Fibroblast of lung (primary cell): ENCODE measurements at regions not wholly inside any gene's neighbourhood (a gene's known extent, or its start where the extent isn't known, plus 50 kb on each side); places are given as distances from the start of the nearest gene placed in this dataset.
"Not testable (repeated sequence)": the region's sequence is repeated elsewhere in the genome, so short reads cannot be mapped to it uniquely, and the experiment has no call there.

ENCODE experiments used
- DNase-seq, 2 donors: peaks; one replicate each; pipeline versions ENCODE4 v3.0.0 to v3.0.0-alpha.2; 2010; ENCODE audit warnings: low read depth in 2 of 2
- H2AFZ ChIP-seq: 2 replicates; pipeline ENCODE4 v1.5.1; 2012; ENCODE audit warnings: low read length, control low read depth, inconsistent platforms
- H3K27ac ChIP-seq: 2 replicates; pipeline ENCODE4 v1.5.1; 2011; ENCODE audit warnings: low read length, control low read depth; ENCODE audit not compliant: insufficient read depth
- H3K27me3 ChIP-seq: 2 replicates; pipeline ENCODE4 v1.5.1; 2011; ENCODE audit warnings: mild to moderate bottlenecking, low read length; ENCODE audit not compliant: control insufficient read depth, insufficient read depth
- H3K36me3 ChIP-seq: 2 replicates; pipeline ENCODE4 v1.5.1; 2011; ENCODE audit warnings: low read length; ENCODE audit not compliant: control insufficient read depth, insufficient read depth
- H3K4me1 ChIP-seq: 2 replicates; pipeline ENCODE4 v1.5.1; 2011; ENCODE audit warnings: low read length; ENCODE audit not compliant: control insufficient read depth, insufficient read depth; ENCODE audit errors: extremely low read depth
- H3K4me2 ChIP-seq: 2 replicates; pipeline ENCODE4 v1.5.1; 2011; ENCODE audit warnings: low read length, control low read depth; ENCODE audit not compliant: insufficient read depth; ENCODE audit errors: extremely low read depth
- H3K4me3 ChIP-seq, 4 experiments: fragments of 200-600 bp in 1 of 4; sonication (generic) in 1 of 4; replicated peaks in 1 of 4; 2 replicates each; pipeline ENCODE4 v1.5.1; 2011 to 2016; ENCODE audit warnings: low read length in 4 of 4, low read depth in 3 of 4, mild to moderate bottlenecking in 3 of 4, control low read depth in 2 of 4, inconsistent platforms in 1 of 4, mixed read lengths in 1 of 4; ENCODE audit not compliant: insufficient read depth in 1 of 4; ENCODE audit errors: control extremely low read depth in 1 of 4
- H3K79me2 ChIP-seq: 2 replicates; pipeline ENCODE4 v1.5.1; 2012; ENCODE audit warnings: mild to moderate bottlenecking, low read length, inconsistent platforms; ENCODE audit not compliant: control insufficient read depth, insufficient read depth
- H3K9ac ChIP-seq: 2 replicates; pipeline ENCODE4 v1.5.1; 2011; ENCODE audit warnings: mild to moderate bottlenecking, low read length, control low read depth; ENCODE audit not compliant: insufficient read depth
- H3K9me3 ChIP-seq: 2 replicates; pipeline ENCODE4 v1.5.1; 2012; ENCODE audit warnings: low read depth, low read length; ENCODE audit not compliant: control insufficient read depth, insufficient read depth
- H4K20me1 ChIP-seq: 2 replicates; pipeline ENCODE4 v1.5.1; 2011; ENCODE audit warnings: low read length; ENCODE audit not compliant: control insufficient read depth, insufficient read depth; ENCODE audit errors: extremely low read depth
- EZH2 ChIP-seq: IDR thresholded peaks from 2 replicates; pipeline ENCODE4 v1.5.1; 2012; ENCODE audit warnings: low read length, control low read depth, mild to moderate bottlenecking; ENCODE audit errors: missing control alignments
- TF ChIP-seq, protein P1 (sequence below), 2 donors: IDR thresholded peaks in 1 of 2; conservative IDR thresholded peaks in 1 of 2; 1 replicate in 1 of 2; 2 replicates in 1 of 2; pipeline ENCODE4 v1.5.1; 2011 to 2012; ENCODE audit warnings: low read length in 2 of 2, control low read depth in 1 of 2, inconsistent platforms in 1 of 2, low read depth in 1 of 2, mild to moderate bottlenecking in 1 of 2

- no peak for TF ChIP-seq EZH2
- TF ChIP-seq, protein P1, sequence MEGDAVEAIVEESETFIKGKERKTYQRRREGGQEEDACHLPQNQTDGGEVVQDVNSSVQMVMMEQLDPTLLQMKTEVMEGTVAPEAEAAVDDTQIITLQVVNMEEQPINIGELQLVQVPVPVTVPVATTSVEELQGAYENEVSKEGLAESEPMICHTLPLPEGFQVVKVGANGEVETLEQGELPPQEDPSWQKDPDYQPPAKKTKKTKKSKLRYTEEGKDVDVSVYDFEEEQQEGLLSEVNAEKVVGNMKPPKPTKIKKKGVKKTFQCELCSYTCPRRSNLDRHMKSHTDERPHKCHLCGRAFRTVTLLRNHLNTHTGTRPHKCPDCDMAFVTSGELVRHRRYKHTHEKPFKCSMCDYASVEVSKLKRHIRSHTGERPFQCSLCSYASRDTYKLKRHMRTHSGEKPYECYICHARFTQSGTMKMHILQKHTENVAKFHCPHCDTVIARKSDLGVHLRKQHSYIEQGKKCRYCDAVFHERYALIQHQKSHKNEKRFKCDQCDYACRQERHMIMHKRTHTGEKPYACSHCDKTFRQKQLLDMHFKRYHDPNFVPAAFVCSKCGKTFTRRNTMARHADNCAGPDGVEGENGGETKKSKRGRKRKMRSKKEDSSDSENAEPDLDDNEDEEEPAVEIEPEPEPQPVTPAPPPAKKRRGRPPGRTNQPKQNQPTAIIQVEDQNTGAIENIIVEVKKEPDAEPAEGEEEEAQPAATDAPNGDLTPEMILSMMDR (conservative IDR thresholded peaks at IDR 0.05 in 1 of 2, IDR thresholded peaks at IDR 0.05 in 1 of 2; ENCODE audit: low read depth in 1 of 2, low read length in 2 of 2): no peak
- H3K79me2 ChIP-seq: no peaks in the 10 kb centered on the region
- H4K20me1 ChIP-seq: no peaks in the 10 kb centered on the region
- H3K9me3 ChIP-seq: no peaks in the 10 kb centered on the region
- DNase-seq: no peak
- H3K4me3 ChIP-seq: no peak overlapping the region
- H3K9ac ChIP-seq: no peak overlapping the region
- no peak overlapping the region for H3K27ac ChIP-seq
- no peaks in the 10 kb centered on the region for H3K27me3 ChIP-seq
- no peaks in the 10 kb centered on the region for H3K4me1 ChIP-seq
- H2AFZ ChIP-seq: no peak overlapping the region
- no peak overlapping the region for H3K4me2 ChIP-seq
- no peaks in the 10 kb centered on the region for H3K36me3 ChIP-seq
These were observed 92.8 kb upstream of the EPB41L4A start for GRCh38 chr5:112511920-112512319.

DNA sequence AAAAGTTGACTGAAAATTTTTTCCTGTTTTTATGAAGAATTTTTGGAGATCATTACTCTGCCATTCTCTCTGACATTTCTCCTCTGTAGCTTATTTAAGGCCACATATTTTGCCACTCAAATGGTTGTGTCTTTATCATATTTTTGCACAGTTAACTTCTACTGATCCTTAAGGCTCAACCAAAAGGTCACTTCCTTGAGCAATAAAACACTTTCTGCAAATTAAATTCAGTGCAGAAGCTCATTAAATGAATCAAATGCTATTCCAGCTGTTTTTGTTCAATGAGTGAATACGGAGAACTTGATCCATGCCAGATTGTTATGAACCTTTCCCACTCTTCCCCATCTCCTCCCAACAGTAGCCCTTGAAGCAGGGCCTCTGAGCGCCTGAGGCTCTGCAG, 93.8 kb upstream of the EPB41L4A start:
- TF ChIP-seq EZH2: no peak
- TF ChIP-seq, protein P1 (conservative IDR thresholded peaks at IDR 0.05 in 1 of 2, IDR thresholded peaks at IDR 0.05 in 1 of 2; ENCODE audit: low read depth in 1 of 2, low read length in 2 of 2): no peak
- DNase-seq: no peak
- no peak overlapping the region for H3K4me3 ChIP-seq
- no peak overlapping the region for H3K27ac ChIP-seq
- no peaks in the 10 kb centered on the region for H3K4me1 ChIP-seq
- no peak overlapping the region for H3K4me2 ChIP-seq
- H3K79me2 ChIP-seq: no peaks in the 10 kb centered on the region
- no peaks in the 10 kb centered on the region for H3K36me3 ChIP-seq
- H3K27me3 ChIP-seq: no peaks in the 10 kb centered on the region
- H2AFZ ChIP-seq: no peak overlapping the region
- H4K20me1 ChIP-seq: no peaks in the 10 kb centered on the region
- H3K9ac ChIP-seq: no peak overlapping the region
- H3K9me3 ChIP-seq: no peaks in the 10 kb centered on the region

DNA sequence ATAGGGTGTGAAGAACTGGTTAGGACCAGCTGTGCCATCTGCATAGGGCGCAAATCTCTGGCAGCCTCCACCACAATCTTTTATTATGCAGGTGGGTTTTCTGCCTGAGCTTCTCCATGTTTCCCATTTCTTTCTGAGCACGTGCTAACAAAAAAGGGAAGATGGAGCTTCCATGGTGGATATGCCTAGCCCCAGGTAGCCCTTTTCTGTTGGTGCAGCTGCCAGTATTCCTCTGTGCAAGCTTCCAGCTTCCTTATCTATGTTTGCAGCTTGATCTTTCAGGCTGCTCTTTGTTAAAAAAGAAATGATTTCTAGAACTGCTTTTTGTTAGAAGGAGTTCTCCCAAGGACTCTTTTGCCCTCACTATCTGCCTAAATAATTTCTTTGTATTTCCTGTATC, 95.0 kb upstream of the EPB41L4A start:
- TF ChIP-seq EZH2: no peak
- TF ChIP-seq, protein P1 (conservative IDR thresholded peaks at IDR 0.05 in 1 of 2, IDR thresholded peaks at IDR 0.05 in 1 of 2; ENCODE audit: low read depth in 1 of 2, low read length in 2 of 2): no peak
- H4K20me1 ChIP-seq: no peaks in the 10 kb centered on the region
- H3K27me3 ChIP-seq: no peaks in the 10 kb centered on the region
- no peak overlapping the region for H3K27ac ChIP-seq
- H3K79me2 ChIP-seq: no peaks in the 10 kb centered on the region
- H3K9ac ChIP-seq: no peak overlapping the region
- H2AFZ ChIP-seq: no peak overlapping the region
- no peaks in the 10 kb centered on the region for H3K4me1 ChIP-seq
- no peak overlapping the region for H3K4me2 ChIP-seq
- no peaks in the 10 kb centered on the region for H3K36me3 ChIP-seq
- no peaks in the 10 kb centered on the region for H3K9me3 ChIP-seq
- no peak overlapping the region for H3K4me3 ChIP-seq
- DNase-seq: no peak

DNA sequence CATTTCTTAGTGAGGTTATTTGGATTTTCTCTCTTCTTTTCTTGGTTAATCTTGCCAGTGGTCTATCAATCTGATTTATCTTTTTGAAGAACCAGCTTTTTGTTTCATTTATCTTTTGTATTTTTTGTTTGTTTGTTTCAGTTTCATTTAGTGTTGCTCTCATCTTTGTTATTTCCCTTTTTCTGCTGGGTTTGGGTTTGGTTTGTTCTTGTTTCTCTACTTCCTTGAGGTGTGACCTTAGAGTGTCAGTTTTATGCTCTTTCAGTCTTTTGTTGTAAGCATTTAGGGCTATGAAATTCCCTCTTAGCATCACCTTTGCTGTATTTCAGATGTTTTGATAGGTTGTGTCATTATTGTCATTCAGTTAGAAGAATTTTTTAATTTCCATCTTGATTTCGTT, 101.4 kb upstream of the EPB41L4A start:
- H3K79me2 ChIP-seq, H3K4me1 ChIP-seq, H3K27me3 ChIP-seq, H3K27ac ChIP-seq, H3K9me3 ChIP-seq, H4K20me1 ChIP-seq, H3K9ac ChIP-seq, H3K36me3 ChIP-seq, H3K4me3 ChIP-seq, DNase-seq, H2AFZ ChIP-seq, H3K4me2 ChIP-seq: not testable (repeated sequence)

- not testable (repeated sequence) for H3K27me3 ChIP-seq, H3K79me2 ChIP-seq, H3K4me1 ChIP-seq, H3K9ac ChIP-seq, H3K36me3 ChIP-seq, H4K20me1 ChIP-seq, H3K4me2 ChIP-seq, H3K27ac ChIP-seq, H2AFZ ChIP-seq, H3K9me3 ChIP-seq, DNase-seq, H3K4me3 ChIP-seq
These were observed 104.0 kb upstream of the EPB41L4A start for GRCh38 chr5:112522891-112523673.
